ENCODE measurements at regions not wholly inside any gene's neighbourhood (a gene's known extent, or its start where the extent isn't known, plus 50 kb on each side); places are given as distances from the start of the nearest gene placed in this dataset.

DNA sequence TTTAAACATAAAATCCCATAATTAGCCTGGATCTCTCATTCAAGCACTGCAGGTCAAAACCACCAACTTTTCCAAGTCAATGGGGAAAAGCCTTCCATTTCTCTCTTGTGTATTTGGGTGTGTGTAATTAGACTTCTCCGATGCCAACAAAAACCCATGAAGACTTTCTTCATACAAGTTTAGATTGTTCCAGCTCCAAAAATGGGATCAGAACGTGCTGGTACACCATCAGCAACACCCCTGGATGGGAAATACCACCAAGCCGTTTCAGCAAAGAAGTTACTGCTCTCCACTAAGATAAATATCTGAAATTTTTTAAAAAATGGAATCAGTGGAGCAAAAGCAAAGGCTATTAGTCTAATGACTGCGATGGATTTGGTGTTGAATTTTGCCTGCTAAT is 837.3 kb upstream of the SOX9 start:
- TF ChIP-seq, protein P1, sequence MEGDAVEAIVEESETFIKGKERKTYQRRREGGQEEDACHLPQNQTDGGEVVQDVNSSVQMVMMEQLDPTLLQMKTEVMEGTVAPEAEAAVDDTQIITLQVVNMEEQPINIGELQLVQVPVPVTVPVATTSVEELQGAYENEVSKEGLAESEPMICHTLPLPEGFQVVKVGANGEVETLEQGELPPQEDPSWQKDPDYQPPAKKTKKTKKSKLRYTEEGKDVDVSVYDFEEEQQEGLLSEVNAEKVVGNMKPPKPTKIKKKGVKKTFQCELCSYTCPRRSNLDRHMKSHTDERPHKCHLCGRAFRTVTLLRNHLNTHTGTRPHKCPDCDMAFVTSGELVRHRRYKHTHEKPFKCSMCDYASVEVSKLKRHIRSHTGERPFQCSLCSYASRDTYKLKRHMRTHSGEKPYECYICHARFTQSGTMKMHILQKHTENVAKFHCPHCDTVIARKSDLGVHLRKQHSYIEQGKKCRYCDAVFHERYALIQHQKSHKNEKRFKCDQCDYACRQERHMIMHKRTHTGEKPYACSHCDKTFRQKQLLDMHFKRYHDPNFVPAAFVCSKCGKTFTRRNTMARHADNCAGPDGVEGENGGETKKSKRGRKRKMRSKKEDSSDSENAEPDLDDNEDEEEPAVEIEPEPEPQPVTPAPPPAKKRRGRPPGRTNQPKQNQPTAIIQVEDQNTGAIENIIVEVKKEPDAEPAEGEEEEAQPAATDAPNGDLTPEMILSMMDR (IDR thresholded peaks at IDR 0.05; ENCODE audit: insufficient read depth, low read length, poor library complexity, severe bottlenecking): no peak
- TF ChIP-seq EZH2phosphoT487 (conservative IDR thresholded peaks at IDR 0.05; ENCODE audit: low read length): no peak
